HG03108 (cell line): ENCODE measurements at regions not wholly inside any gene's neighbourhood (a gene's known extent, or its start where the extent isn't known, plus 50 kb on each side); places are given as distances from the start of the nearest gene placed in this dataset.

Experiments used
- ATAC-seq: cut with Tn5 transposase; IDR thresholded peaks from one replicate; pipeline ENCODE4 v1.9.1; 2021; ENCODE audit warnings: moderate library complexity; ENCODE audit not compliant: unreplicated experiment

DNA sequence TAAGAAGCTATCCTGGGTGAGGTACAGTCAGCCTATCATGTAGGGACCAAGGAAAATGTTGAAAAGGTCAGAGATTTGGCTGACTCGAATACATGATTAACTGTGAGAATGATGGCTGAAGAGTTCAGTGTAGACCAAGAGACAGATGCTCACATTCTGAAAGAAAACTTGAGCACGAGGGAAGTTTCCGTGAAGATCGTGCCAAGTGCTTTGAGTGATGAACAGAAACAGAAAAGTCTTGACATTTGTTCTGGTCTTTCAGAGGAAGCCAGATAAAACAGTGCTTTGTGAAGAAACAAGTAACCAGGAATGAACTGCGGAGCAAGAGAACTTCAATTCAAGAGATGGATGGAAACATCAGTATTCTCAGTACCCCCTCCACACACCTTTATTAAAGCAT, 500.3 kb upstream of the SMIM21 start:
- ATAC-seq, result no peak

DNA sequence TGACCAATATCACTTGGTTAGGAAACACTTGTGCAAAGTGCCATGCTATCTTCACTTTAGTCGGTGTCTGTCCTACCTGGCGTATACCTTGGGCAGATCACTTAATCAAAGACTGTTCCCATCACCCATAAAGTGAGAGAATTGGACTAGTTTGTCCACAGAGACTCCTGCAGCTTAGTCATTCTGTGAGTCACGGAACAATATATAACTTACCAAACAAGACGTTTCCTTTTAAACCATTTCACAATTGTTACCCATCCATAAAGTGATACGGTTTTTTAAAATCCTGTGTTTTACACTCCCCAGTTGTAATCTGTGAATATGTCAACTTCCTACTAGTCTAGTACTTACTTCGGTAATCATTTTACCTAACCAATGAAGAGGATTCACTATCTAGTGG, 499.3 kb upstream of the SMIM21 start:
- ATAC-seq, result no peak

DNA sequence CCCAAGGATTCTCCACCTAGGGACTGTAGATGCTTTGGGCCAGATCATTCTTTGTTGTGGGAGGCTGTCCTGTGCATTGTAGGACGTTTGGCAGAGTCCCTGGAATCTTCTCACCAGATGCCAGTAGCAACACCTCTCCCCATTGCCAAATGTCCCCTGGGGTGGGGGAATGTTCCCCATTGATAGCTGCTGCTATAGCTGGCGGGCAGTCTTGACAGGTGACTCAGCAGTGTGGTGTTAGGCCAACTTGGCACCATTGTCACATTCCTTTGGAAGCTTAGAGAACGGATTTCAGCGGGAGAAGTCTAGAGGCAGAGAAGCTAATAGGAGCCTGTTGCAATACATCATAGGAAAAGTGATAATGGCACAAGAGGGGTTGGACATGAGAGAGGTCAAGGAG, 495.7 kb upstream of the SMIM21 start:
- ATAC-seq, result no peak

DNA sequence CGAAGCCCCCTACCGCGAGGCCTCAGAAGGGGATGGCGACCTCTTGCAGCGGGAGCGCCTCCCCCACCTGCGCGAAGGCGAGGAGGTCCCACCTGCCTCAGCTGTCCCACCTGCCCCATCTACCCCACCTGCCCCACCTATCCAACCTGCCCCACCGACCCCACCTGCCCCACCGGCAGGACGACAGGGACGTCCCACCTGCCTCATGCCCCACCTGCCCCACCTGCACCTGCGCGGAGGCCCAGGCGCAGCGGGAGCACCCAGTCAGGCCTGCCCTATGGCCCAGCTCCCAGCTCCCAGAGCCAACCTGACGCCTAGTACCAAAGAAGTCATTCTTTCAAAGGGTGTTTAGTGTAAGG, 489.1 kb upstream of the SMIM21 start:
- ATAC-seq, result no peak

DNA sequence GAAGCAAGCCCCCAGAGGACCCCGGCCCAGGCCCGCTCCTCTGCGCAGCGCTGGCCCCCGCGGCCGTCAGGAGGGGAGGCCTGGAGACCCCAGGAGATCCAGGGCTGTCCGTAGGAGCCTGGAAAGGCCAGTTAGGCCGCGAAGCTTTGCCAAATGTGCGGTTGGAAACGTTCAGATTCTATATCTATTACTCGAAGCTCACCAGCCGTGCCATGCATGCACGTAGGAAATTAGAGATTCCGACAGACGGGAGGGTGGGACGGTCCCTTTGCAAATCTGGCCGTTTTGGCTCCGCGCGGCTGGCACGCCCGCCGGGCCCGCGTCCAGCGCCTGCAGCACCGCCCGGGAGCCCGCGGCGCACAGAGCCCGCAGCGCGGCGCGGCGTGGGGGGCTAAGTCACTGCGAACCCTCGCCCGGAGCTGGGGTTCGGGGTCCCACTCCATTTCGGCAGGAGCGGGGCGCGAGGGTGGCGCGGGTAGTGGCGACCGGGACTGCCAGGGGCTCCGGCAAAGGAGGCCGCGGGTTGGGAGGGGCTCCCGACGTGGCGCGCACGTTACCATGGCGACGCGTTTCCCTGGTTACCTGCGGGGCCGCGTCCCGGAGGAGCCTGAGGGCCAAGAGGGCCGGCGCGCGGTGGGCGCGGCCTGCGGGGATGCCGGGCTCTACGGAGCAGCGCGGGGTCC, 488.6 kb upstream of the SMIM21 start:
- no peak for ATAC-seq

DNA sequence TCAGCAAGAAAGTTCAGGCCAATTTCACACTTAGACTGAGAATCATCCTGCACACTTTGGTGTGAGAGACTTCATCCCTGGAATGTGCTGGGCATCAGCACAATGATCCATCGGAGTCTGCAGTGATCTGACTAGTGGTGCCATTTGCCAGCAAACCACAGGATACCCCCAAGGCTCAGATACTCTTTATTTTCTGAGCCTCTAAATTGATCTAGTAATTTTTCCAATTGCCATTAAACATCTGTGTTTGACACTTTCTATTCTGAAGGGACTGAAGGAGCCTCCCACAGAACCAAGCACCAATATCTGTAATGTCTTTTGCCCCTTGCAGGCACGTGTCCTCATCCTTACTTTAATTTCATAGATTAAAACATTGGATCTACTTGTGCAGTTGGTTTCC, 485.3 kb upstream of the SMIM21 start:
- ATAC-seq, result no peak

DNA sequence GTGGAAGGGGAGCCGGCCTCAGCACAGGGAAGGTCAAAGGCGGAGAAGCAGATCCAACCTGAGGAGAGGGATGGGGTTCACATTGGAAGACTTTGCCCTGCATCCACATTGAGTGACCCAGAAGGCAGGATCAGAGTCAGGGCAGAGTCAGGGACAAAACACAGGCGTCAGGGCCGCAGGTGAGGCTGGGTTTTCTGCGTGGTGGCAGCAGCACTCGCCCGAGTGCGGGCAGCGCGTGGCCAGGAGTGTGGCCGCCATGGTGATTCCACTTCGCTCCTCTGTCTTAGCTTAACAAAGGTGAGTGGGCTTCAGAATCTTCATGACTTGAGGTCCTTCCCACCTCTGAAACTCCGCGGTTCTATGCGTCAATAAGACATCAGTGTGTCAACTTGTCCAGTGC, 476.9 kb upstream of the SMIM21 start:
- ATAC-seq, result no peak

DNA sequence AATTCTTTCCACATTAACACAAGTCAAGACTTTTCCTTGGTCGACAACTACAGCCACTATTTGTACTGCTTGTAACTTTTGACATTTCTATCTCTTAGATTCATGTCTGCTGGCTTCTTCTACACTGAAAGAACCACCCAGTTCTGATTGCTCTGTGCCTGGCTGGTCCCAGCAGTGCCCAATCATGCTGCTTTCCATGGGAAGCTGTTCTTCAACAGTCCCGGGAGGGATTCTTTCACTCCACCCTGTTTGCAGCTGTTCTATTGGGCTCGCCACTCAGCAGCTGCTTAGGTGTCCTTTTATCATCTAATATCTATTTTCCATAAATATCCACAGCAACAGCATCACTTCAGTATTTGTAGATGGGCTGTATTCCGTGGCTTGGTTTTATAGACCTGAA, 471.1 kb upstream of the SMIM21 start:
- no peak for ATAC-seq

DNA sequence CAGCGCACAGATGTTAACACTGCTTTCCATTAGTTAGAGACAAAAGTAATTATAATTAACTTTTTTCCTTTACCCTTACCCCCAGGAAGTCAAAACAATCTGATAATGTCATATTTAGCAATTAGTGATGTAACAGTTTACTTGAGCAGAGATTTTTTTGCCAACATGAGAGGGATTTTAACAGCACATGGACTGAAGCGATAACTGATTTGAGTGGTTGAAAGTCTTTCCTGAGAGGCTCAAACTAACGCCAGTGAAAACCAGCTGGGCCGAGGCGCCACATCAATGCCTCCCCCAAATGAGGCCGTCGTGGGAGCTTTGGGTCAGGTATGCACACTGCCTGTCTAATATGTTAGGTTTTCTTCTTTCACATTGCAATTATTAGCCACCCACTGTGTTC, 469.9 kb upstream of the SMIM21 start:
- ATAC-seq, result no peak

DNA sequence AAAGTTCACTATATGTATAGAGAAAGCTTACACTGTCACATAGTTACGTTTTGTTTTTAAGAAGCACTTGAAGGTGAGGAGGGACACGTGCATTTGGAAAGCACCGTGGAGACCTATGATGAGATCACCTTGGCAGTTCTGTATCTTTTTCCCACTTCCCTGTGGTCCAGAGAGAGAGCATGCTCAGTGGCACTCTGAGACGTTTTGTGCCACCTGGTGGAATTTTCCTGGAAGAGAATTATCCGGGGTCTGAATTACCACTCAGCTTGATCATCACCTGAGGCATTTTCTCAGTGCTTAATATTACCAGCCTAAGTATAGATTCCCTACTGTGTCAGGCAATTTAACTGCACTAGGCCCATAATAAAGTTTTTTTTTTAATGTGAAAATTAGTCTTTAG, 469.4 kb upstream of the SMIM21 start:
- ATAC-seq, result no peak

DNA sequence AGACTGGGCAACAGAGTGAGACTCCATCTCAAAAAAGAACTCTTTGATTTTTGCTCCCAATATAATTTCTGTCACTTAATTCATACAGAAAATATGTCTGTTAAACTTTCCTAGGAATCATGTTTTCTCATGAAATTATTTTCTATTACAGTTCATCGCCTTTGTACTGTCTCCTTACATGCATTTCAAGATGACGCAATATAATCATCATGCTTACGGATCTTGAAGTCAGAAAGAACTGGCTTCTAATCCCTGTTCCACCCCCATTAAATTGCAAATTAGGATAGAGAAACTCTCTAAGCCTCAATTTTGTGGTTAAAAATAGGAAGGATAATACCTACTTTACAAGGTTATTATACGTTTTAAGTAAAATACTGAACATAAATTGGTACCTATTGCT, 467.6 kb upstream of the SMIM21 start:
- no peak for ATAC-seq

DNA sequence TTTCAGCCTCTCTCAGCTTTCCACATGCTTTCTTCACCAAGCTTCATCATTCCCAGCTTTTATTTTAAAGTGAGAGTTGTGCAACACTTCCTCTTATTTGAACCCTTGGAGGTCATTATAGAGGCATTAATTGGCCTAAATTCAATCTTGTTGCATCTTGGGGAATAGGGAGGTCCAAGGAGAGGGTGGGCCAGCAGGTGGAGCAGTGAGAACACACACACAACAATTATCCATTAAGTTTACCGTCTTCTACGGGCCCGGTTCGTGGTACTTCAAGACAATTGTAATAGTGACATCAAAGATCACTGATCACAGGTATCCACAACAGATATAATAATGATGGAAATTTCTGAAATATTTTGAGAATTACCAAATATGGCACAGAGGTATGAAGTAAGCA, 457.2 kb upstream of the SMIM21 start:
- no peak for ATAC-seq

DNA sequence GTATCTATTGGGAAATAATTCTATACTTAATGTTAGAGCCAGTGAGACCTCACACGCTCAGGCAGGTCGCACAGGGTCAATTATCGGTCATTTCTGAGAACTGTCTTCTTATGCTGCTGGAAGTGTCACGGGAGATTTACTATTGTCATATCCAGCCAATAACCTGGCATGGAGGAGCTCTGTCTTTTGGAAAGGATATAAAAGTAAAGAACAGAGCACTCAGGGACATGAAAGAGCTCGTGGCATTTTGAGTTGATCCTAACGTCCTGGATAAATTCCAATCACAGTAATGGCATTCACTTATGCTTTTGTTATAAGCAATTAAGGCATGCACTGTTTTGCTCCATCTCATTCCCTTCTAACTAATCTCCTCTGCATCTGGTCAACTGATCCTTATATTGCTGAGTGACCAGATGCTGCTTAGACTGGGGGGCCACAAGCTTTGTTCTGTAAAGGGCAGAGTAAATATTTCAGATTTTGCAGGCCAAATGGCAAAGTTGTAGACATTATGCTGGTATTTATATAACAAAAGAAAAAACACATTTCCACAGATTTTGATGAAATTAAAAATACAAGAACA, 453.5 kb upstream of the SMIM21 start:
- ATAC-seq, result no peak

DNA sequence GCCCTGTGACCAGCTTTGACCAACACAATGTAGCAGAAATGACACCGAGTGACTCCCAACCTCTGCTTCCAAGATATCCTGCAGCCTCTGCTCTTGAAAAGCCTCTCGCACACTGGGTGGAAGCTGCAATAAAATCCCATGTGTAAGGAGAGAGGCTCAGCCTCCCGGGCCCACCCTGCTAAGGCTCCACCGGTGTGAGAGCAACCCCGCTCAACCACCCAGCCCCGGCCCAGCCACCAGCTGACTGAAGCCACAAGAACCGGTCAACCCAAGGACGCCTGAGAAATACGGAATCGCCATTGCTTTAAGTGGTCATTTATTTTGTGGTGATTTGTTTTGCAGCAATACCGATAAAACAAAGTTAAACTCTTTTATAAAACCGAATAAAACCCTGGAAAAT, 452.8 kb upstream of the SMIM21 start:
- no peak for ATAC-seq

DNA sequence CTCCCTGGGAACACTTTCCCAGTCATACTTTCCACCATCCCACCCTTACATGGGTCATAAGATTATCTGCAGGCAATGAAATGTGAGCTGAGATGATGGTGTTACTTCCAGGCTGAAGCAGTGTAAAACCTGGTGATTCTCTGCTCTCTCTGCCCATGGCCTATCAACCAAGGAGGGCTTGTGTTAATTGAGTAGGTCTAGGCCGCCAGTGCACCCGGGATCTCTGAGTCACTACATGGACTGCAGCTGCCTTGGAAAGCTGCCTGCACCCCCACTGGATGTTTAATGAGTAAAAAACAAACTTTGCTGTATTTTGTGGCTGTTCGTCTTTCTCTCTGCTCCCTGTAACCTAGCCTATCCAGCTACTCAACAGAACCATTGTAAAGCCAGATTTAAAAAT, 451.7 kb upstream of the SMIM21 start:
- no peak for ATAC-seq

DNA sequence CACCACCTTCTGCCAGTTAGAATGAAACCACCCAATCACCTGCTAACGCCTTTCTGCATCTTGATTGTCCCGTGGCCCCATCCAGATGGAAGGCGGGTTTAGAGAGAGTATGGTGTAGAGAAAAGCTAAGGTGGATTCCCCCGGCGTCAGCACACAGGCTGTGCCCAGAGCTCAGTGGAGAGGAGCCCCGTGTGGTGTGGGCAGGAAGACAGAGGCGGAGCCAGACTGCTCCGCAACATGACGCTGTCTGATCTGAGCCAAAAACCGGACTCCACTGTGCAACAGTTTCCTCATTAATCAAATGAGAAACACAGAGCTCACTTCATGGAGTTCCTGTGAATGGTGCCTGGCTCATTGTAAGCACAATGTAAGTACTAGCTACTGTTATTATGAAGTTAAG, 448.1 kb upstream of the SMIM21 start:
- no peak for ATAC-seq

DNA sequence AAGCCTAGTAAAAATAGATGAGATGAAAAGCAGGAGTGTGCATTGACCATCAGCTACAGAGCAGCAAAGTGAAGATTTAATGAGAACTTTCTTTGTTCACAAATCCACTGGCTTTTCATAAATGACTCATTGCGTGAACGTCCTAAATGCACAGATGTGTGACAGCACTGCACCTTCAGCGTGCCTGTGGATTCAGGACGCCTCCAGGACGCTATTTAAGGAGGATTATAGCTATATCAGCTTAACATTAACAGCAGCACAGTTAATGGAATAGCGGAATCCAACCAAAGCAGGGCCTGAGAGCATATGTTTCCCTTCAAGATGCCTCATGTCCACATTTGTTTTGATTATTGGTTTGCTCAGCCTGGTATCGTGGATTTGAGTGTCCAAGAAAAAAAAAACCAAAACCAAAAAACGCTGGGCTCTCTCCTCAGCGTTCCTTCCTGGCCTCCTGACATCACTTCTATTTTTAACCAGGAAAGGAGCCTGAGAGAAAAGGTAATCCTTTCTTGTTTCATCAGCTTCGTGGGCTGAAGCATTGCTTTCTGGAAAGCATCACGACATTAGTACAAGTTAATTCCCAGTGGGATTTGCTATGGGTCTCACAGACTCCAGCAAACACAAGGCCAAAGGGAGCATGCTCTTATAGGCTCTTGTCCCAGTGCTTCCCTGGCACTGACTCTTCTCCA, 447.0 kb upstream of the SMIM21 start:
- ATAC-seq, result no peak

DNA sequence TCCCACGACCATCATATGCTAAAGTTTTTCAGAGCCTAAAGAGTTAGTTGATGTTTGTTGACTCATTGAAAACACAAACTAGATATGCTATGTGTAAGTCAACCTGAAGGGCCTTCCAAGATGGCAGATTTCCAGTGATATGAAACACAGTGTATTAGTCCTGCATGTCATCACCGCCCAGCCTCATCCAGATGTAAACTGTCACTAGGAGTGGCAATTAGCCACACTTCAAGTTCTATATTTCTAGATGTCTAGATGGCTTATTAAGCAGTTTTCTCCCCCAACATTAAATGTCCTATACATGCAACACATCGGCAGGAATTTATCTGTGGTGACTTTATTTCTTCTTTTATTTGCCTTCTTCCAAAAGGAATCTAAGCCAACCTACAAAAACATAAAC, 444.1 kb upstream of the SMIM21 start:
- no peak for ATAC-seq

DNA sequence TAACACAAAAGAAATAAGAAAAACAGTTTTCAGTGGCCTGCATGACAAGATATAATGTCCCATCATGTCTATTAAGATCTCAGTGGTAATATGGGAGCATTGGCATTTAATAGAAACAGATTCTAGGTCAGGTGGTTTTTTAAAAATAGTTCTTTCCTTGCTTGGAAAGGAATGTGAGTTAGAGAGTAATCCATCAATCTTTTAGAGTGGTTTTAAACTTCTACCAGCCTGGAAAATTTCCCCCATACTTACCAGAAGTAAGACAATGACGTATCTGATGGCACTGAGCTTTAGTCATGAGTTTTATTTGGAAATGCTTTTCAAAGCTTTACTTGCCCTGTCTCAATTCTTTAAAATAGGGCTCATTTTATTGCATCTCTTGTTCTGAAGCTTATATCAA, 441.7 kb upstream of the SMIM21 start:
- no peak for ATAC-seq

DNA sequence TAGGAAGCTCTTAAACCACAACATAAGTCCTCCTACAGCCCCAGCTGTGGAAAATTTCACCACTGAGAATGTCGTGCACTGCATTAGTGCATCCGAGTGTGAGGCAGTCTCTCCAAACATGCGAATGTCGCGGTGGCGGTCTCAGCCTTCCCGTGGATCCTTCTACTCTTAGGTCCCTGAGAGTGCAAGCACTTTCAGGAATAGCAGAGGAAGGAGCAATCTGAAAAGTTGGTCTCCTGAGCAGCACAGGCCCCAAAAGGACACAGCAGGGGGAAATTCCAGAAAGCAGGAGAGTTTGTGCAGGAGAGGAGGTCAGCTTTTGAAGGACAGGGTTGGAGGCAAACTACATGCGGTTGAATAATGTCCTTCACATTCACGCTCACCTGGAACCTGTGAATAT, 440.5 kb upstream of the SMIM21 start:
- no peak for ATAC-seq

DNA sequence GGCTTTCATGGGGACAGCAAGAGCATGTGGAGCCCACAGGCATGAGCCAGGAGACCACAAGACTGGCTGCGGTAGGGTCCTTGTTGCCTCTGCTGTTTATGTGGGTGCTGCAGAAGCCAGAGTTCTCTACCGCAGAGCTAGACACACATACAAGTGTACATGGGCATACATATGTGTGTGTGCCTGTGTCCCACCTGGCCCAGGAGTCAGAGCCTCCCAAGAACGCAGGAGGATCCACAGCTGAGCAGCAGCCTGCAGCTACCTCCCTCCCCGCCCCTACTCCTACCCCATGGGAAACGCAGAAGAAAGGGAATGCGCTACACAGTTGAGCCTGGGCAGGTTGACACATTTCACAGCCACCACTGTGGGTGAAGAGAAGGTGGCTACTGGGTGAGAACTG, 438.1 kb upstream of the SMIM21 start:
- no peak for ATAC-seq

DNA sequence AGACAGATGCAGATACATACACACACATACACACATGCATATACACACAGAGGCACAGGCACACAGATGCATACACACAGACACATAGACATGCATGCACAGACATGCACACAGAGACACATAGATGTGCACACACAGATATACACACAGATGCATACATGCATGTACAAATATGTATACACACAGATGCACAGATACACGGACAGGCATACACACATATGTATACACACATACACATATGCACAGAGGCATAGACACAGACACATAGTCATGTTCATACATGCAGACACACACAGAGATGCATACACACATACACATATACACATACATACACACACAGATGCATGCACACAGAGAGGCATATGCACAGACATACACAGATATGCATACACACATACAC, 437.3 kb upstream of the SMIM21 start:
- no peak for ATAC-seq

DNA sequence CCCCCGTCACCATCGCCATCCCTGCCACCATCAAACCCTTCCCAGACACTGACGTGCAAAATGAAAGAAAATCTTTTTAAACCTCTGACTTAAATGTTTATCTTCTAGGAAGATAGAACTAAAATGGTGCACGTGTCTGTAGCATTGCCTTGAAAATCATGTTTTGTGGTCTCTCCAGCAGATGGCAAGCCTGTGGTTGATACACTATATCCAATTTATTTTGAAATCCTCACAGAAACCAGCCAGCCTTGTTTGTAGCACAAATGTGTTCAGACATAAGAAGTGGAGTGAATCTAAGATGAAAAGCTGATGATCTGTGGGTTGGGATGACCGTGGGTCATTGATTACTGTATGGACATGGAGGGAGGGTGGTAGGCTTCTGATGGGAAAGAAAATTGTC, 436.2 kb upstream of the SMIM21 start:
- no peak for ATAC-seq
